GM04503 (cell line): ENCODE measurements at regions not wholly inside any gene's neighbourhood (a gene's known extent, or its start where the extent isn't known, plus 50 kb on each side); places are given as distances from the start of the nearest gene placed in this dataset.
"Not testable (repeated sequence)": the region's sequence is repeated elsewhere in the genome, so short reads cannot be mapped to it uniquely, and the experiment has no call there.

ENCODE experiments used
- DNase-seq: peaks from one replicate; pipeline ENCODE4 v3.0.0-alpha.2; 2012; ENCODE audit warnings: low read depth

DNA sequence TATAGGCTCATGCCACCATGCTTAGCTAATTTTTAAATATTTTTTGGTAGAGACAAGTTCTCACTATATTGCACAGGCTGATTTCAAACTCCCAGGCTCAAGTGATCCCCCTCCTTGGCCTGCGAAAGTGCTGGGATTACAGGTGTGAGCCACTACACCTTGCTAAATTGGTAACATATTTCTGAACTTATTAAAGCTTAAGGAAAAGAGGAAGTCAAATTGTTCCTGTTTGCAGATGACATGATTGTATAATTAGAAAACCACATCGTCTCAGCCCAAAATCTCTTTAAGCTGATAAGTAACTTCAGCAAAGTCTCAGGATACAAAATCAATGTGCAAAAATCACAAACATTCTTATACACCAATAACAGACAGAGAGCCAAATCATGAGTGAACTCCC lies 248.3 kb upstream of the KITLG start:
- DNase-seq, result not testable (repeated sequence)

DNA sequence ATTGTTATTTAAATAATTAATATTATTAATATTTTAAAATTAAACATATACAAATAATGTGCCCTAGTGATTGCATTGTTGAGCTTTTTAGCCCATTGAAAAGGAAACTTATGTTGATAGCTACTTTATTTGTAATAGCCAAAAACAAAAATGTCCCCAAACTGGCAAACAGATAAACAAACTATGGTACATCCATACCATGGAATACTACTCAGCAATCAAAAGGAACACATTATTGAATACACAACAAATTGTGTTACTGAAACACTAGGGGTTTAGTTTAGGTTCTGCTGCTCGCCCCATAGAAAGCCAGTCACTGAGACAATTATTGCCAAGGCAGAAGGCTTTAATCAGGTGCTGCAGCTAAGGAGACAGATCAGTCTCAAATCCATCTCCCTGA lies 239.7 kb upstream of the KITLG start:
- DNase-seq, result no peak

DNA sequence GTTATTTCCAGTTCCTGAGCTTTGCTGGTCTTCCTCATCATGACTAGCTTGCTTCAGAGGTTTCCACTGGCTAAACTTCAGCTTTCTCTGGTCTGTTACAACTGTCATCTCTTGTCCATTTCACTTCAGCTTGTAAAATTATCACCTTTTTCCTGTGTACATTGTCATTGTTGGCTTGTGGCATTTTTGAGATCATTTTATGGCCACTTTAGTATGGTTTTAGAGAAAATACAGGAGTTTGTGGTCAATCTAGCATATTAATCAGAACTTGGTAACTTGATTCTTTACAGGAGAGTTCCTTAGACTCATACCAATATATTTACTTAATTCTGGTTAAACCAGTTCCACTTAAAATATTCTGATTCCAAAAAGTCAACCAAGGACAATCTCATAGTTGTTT lies 235.9 kb upstream of the KITLG start:
- DNase-seq, result no peak

DNA sequence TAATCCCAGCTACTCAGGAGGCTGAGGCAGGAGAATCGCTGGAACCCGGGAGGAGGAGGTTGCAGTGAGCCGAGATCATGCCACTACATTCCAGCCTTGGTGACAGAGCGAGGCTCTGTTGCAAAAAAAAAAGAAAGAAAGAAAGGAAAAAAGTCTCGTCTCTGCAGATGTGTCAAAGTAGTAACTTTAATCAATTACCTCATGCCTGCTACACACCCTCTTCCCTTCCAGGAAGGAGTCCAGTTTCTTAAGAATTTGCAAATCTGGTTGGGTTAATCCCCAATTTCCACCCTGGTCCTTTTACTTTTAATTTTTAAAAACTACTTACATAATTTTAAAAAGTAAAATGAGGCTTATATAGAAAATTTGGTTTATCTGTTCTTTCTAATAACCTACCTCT lies 234.5 kb upstream of the KITLG start:
- DNase-seq, result no peak

DNA sequence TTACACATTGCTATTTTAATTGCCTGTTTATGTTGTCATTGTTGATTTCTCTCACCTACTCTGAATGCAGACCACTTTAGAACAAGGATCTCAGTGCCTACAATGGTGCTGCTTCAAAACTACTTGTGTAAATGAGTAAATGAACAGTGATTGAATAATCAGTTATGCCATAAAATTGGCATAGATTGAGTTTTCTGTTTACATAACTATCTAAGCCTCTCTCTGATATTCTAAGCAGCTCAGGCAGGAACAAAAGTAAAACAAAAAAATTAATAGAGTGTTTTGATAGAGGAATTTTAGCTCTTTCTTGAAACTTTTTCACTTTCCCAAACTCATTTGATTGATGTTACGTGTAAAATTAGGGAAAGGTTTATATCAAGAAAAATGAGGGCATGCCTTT lies 232.3 kb upstream of the KITLG start:
- no peak for DNase-seq

DNA sequence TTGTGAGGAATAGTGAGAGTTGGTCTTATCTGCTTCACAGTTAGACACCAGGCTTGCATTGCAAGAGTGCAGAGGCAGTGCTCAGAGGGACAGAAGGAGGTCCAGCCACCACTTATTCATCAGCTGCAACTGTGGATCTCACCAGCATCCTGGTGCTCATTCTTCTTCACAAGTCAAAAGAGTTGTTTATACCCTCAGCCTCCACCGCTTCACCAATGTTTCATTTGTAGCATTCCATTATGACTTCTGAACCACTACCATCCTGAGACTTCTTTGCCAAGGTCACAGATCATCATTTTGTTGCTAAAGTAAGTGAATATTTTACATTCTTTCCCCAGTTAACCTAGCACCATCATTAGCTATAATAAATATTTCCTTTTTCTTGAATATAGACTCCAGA lies 230.5 kb upstream of the KITLG start:
- DNase-seq, result no peak

DNA sequence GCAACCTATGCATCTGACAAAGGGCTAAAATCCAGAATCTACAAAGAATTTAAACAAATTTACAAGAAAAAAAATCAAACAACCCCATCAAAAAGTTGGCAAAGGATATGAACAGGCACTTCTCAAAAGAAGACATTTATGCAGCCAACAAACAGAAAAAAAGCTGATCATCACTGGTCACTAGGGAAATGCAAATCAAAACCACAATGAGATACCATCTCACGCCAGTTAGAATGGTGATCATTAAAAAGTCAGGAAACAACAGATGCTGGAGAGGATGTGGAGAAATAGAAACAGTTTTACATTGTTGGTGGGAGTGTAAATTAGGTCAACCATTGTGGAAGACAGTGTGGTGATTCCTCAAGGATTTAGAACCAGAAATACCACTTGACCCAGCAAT lies 229.6 kb upstream of the KITLG start:
- not testable (repeated sequence) for DNase-seq

DNA sequence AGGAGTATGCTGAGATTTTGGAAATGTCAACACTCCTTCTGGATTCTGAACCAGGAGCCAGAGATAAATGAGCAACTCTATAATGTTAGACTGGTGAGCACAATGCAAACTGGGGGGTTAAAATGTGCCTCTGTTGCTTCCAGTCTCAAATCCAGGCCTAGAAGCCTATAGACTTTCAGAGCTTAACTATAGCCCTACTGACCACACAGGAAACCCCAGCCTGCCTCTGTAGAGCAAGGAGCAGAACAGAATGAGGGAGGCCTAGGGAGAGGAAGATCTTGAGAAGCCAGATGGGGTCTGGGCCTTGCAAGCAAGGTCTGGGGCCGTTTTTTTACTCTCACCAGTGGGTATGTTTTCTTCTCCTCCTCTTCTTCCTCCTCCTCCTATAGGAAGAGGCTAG lies 225.4 kb upstream of the KITLG start:
- DNase-seq, result no peak

DNA sequence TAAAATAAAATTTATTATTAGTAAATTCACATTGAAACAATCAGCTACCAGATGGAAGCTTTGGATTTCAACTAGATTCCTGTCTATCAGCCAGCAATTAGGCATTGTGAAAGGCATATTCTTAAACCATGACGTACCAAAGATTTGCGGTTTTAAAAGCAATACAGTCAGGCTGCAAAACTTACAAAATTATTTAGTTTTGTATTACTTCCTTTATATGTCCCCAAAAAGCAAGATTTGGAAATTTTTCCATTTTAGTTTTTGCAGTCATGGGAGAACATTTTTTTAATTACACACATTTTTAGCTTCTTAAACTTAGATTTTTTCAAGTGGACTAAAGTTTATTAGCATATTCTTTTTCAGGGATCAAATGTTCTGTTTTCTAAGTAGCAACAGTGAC lies 225.0 kb upstream of the KITLG start:
- DNase-seq, result peak; percentile 67

DNA sequence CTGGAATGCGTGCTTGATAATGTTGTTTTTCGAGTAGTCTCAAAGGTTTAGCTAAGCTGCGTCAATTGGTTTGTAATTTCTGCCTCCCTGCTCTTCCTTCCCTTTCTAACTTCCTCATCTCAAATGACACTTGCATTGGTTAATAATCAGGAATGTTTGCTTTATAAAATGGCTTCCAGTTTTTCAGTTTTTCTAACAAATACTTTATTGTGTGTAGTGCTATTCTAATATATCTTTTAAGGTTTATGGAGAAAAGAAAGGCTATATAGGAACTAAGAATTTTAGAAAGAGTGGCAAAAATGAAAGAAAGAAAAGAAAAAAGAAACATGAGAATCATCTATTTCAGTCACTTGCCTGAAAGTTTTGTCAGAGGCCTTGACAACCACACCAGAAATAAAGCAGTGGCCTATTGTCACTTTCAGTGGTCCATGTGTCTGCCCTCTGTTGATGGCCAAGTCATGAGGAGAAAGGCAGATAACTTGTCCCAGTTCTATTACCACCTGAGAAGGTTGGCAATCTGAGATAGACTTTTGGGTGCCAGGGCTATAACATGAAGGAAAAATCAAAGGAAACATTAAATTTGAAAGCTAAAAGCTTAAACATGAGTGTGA lies 221.9 kb upstream of the KITLG start:
- DNase-seq, result no peak

DNA sequence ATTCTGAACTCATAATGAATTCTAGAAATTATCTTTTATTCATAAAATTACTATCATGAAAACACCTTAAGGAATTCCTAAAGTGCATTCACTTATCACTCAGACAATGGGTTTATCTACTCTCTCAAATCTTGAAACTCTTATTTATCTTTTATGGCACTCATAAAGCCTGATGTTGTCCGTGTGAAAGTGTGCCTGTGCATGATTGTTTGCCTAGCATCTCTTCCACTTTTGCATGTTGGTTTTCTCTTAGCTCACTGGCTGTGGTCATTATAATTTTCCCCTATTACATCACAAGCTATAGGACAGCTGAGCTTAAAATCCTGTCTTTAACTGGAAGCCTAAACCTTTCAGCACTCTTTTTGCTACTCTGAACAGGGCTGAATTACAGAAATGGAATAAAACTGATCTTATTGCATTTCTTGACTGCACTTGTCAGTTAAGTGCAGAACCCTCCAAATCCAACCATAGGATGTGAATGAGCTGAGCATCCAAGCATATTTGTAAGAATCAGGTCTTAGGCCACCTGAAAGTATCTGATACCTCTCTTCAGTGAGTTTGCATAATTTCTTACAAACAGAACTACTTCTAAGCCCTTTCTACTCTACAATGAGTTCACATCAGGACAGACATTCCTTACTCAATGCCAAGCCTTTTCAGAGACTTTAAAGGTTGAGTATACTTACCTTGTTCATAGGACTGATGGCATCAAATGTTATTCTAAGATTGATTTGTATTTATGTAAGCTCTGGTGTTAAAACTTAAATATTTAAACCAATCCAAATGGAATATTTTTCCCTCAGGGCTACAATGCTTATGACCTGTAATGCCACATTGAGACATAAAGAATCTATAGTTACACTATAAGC lies 221.2 kb upstream of the KITLG start:
- DNase-seq, result no peak

DNA sequence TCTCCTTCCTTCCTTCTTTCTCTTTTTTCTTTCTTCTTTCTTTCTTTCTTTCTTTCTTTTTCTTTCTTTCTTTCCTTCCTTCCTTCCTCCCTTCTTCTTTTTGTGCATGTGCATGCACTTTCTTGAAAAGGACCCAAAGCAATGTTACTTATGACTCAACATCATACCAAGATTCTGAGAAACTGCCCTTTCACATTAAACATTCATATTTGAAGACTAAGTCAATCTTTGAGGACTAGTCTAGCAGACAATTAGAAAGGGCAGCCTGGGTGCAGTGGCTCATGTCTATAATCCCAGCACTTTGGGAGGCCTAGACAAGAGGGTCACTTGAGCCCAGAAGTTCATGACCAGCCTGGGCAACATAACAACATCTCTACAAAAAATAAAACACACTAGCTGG lies 212.8 kb upstream of the KITLG start:
- DNase-seq, result peak; percentile 45

DNA sequence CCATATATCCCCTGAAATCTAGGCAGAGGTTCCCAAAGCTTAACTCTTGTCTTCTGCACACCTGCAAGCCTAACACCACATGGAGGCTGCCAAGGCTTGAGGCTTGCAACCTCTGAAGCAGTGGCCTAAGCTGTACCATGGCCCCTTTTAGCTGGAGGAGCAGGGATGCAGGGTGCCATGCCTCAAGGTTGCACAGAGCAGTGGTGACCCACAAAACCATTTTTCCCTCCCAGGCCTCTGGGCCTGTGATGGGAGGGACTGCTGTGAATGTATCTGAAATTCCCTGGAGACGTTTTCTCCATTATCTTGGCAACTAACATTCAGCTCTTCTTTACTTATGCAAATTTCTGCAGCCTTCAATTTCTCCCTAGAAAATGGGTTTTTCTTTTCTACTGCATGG lies 210.0 kb upstream of the KITLG start:
- no peak for DNase-seq

DNA sequence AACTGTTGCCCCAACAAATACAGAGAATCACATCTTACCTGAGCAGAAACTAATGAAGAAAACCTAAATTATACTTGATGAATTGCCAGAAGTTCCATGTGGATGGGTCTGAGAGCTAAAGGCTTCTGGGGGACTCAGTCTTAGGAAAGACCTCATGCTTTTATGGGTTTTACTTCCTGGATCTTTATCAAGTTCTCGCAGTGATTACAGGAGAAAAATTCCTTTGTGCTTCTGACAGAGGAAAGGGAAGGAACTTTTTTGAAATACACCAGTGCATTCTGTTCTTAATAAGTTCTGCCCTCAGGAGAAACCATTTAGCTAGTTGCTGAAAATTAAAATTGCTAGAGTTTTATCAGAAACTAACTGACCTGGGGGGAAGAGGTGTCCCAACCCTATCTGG lies 203.9 kb upstream of the KITLG start:
- no peak for DNase-seq

DNA sequence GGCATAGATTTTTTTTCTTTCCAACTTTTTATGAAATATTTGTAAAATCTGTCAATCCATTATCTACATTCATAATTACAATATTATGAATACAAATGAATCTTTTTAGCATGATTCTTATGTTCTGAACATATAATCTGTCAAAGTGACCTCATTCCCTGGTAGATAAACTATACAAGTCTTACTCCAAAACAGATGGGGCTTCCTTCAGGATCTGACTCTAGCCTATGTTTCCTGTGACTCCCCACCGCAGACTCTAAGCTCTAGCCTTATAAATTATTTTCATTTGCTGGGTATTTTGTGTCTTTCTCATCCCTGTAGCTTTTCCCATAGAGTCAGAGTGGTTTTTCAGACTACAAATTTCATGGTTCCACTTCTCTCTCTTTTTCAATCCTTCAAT lies 202.1 kb upstream of the KITLG start:
- no peak for DNase-seq

DNA sequence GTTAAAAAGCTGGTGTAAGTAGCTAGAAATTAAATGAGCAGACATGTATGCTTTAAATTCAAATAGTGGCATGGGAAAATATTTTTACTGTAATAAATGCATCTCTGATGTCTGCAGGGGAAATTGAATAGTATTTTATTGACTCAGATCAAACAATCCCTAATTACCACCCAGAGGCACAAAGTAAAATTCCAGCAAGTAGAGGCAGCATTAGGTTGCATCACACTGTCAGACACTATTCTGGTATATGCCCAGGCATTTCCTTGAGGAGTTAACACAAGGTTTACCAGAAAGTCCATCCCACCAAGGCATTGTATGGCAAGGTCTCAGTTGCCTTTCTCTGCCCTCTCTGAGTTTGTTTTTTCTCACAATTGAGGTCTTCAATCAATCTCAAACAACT lies 201.6 kb upstream of the KITLG start:
- DNase-seq, result peak; percentile 42

DNA sequence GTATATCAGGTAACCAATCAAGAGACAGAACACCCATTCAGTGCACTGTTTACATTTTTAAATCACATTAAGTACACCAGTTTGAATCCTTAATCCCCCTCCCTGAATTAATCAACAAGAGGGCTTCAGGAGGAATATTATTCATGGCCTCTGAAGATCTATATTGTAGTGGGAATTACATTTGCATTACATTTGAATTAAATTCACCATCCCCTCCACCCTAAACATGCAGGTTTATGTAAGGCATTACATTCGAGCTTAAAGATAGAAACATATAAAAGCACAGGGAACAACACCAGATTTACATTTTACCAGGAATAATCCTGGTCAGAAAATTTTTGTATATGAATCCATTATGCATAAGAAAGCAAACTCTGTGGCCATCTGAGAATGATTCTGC lies 197.8 kb upstream of the KITLG start:
- no peak for DNase-seq

DNA sequence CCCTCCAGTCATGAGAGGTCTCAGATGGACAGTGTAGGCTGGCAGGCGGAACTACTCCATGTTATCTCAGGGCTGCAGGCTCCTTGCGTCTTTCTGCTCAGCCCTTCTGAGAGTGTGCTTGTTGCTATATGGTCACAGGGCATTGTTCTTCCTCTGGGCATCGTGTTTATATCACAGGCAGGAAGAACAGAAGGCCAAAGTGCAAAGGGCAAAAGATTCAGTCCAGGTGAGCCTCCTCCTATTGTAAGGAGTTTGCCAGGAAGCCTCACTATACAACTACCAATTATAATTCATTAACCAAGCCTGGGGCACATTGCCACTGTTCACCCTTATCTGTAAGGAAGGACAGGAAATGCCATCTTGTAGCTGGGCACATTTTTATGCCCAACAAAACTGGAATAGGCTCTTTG lies 195.5 kb upstream of the KITLG start:
- no peak for DNase-seq

DNA sequence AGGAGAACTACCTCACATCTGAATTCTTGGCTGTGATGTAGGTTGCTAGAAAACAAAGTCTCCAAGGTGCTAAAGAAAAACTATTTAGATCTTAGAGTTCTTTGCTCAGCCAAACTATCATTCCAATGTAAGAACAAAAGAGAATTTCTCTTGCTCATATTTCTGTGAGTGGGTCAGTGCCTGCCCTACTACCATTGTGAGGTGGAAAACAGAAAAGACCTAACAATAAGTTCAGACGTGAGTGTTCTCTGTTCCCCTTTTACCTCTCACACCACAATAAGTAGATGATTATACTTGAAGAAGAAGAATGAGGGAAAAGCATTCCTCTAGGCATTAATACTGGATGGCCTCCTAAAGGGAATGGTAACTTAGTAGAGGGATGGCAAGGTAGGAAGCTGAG lies 187.4 kb upstream of the KITLG start:
- no peak for DNase-seq

DNA sequence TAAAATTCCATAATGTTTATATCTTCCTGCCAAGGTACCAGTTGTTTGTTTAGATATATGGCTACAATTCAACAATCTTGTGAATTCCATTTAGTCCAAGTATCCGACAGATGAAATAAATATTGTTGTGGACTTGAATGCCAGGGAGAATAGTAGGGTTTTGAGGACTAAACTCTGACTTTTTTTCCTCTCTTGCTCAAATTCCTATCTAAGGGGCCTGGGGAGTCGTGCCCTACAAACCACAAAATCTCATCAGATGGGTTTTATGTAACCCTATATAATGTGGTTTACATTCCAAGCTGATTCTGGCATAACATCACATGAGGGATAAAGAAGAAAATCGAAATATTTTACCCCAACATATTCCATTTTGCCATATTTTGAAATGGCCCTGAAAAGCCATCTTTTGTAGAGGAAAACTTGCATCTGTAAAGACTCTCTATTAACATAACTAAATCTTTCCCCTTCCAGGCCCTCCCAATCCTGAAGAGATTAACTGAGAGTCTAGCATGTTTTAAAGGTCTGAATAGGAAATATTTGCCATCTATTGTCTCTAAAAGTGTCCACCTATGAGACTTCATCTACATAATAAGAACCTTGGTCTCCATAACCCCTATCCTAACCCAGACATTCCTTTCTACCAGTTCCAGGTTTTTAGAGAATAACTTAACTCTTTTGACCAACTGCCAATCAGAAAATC lies 184.7 kb upstream of the KITLG start:
- DNase-seq, result no peak

DNA sequence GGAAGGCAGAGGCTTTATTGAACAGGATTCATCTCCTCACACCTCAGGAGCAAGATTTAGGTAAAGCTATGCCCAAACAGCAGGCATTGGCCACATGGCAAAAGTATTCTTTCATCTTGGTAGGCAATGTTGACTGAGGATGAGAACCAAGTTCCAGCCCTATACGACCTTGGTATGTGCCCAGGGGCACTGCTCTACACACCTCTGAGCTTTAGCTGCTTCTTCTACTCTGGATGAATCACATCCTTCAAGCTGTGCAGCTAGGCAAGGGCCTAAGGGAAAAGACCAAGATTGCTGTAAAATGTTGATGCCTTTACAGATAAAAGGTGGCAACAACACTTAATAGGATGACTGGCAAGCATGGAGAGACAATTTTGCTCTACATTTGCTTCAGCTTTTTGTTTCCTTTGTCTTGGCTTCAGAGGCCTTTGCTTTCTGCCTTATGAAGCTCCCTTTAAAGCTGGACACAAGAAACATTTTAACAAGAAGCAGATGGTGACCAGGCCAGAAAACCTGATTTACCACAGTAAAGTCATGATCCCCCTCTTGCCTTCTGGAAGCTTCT lies 183.3 kb upstream of the KITLG start:
- DNase-seq, result no peak

DNA sequence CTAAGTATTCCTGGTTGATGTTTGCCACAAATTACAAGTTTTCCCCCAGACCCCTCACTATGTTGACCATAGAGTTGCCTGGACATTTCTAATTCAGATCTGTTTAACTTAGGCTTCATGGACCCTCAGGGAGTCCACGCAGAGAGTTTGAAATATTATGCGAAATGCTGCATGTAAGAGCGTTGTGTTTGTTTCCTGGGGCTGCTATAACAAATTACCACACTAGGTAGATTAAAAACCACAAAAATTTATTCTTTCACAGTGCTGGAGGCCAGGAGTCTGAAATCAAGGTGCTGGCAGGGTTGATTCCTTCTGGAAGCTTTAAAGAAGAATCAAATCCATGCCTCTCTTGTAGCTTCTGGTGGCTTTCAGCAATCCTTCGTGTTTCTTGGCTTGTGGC lies 177.9 kb upstream of the KITLG start:
- no peak for DNase-seq

DNA sequence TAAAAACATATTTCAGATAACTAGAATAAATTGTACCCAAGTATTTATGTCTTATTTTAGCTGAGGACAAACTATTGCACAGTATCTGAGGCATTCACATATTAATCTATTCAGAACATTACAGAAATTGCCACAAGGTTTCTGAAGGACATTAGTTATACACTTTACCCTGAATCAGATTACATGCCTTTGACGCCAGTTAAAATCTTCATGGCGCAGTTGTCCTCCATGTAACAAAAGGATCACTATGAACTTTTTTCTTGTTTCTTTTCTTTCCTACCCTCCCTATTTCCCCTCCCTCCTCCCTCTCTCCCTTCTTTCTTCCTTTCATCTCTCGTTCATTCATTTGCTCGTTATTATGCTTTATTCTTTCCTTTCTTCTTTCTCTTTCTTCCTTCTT lies 176.6 kb upstream of the KITLG start:
- DNase-seq, result no peak
